GM13976 (cell line): ENCODE measurements at regions not wholly inside any gene's neighbourhood (a gene's known extent, or its start where the extent isn't known, plus 50 kb on each side); places are given as distances from the start of the nearest gene placed in this dataset.

ENCODE experiments used
- DNase-seq: peaks from one replicate; pipeline ENCODE4 v3.0.0; 2012; ENCODE audit warnings: low spot score
- in situ Hi-C: fragments of 300-500 bp; cut with MboI; formaldehyde crosslinking; loops from one replicate; pipeline ENCODE4 v1.12.0; 2022; ENCODE audit warnings: low sequenced_read_pairs, mixed read lengths, inconsistent platforms; ENCODE audit not compliant: unreplicated experiment
- TF ChIP-seq, protein P1 (sequence below): IDR thresholded peaks from 2 replicates; pipeline ENCODE4 v1.5.1; 2012; ENCODE audit warnings: borderline replicate concordance, mild to moderate bottlenecking; ENCODE audit not compliant: insufficient read depth; ENCODE audit errors: extremely low read depth, missing control alignments, control extremely low read depth

- TF ChIP-seq, protein P1, sequence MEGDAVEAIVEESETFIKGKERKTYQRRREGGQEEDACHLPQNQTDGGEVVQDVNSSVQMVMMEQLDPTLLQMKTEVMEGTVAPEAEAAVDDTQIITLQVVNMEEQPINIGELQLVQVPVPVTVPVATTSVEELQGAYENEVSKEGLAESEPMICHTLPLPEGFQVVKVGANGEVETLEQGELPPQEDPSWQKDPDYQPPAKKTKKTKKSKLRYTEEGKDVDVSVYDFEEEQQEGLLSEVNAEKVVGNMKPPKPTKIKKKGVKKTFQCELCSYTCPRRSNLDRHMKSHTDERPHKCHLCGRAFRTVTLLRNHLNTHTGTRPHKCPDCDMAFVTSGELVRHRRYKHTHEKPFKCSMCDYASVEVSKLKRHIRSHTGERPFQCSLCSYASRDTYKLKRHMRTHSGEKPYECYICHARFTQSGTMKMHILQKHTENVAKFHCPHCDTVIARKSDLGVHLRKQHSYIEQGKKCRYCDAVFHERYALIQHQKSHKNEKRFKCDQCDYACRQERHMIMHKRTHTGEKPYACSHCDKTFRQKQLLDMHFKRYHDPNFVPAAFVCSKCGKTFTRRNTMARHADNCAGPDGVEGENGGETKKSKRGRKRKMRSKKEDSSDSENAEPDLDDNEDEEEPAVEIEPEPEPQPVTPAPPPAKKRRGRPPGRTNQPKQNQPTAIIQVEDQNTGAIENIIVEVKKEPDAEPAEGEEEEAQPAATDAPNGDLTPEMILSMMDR, result no peak
- no peak for DNase-seq
- in situ Hi-C loops, result no loop called here
These were observed 611.1 kb upstream of the FANCL start for GRCh38 chr2:58852243-58852642.

DNA sequence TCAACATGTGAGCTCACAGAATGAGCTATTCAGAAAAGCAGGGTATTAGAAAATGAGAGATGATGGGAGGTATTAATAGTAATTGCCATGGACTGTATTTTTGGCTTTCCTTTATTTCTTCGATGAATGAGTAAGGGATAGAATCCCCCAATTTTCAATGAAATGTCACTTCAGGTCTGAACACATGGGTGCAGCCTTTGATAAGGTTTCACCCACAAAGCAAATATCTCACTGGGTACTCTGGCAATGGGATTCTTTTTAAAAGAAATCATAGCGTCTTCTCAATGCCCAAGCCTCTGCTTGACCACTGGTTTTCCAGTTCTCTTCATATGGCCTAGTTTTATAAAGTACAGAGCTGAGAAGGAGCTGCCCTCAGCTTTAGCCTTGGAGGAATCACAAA lies 610.5 kb upstream of the FANCL start:
- in situ Hi-C loops, result no loop called here
- TF ChIP-seq, protein P1, result no peak
- no peak for DNase-seq

- DNase-seq, result no peak
- TF ChIP-seq, protein P1, result no peak
- in situ Hi-C loops, result no loop called here
These were observed 603.9 kb upstream of the FANCL start for GRCh38 chr2:58845011-58845410.

- no peak for DNase-seq
- in situ Hi-C loops, result no loop called here
- TF ChIP-seq, protein P1, result no peak
These were observed 601.5 kb upstream of the FANCL start for GRCh38 chr2:58842501-58843155.

- TF ChIP-seq, protein P1, result no peak
- peak; percentile 3 for DNase-seq
- in situ Hi-C loops, result no loop called here
These were observed 593.3 kb upstream of the FANCL start for GRCh38 chr2:58834404-58834803.

- TF ChIP-seq, protein P1, result no peak
- DNase-seq, result no peak
- in situ Hi-C loops, result no loop called here
These were observed 585.7 kb upstream of the FANCL start for GRCh38 chr2:58826795-58827194.

- TF ChIP-seq, protein P1, result no peak
- in situ Hi-C loops, result no loop called here
- DNase-seq, result no peak
These were observed 571.7 kb upstream of the FANCL start for GRCh38 chr2:58812771-58813344.
